ENCODE measurements at regions not wholly inside any gene's neighbourhood (a gene's known extent, or its start where the extent isn't known, plus 50 kb on each side); places are given as distances from the start of the nearest gene placed in this dataset.

DNA sequence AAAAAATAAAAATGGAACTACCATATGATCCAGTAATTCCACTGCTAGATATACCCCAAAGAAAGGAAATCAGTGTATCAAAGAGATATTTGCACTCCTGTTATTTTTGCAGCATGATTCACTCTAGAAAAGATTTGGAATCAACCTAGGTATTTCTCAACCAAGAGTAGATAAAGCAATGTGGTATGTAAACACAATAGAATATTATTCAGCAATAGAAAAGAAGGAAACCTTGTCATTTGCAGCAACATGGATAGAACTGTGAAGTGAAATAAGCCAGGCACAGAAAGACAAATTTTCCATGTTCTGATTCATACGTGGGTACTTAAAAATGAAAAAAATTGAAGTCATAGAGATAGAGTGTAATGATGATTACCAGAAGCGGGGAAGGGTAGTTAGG lies 362.3 kb upstream of the EPHA5 start:
- TF ChIP-seq SUZ12 (IDR thresholded peaks at IDR 0.05; ENCODE audit: extremely low read depth, insufficient read depth, insufficient read length) (no peak), ZNF274 (IDR thresholded peaks at IDR 0.05; ENCODE audit: low read depth, low read length) (no peak)

Measured in NT2/D1 (cell line).